ENCODE measurements at regions not wholly inside any gene's neighbourhood (a gene's known extent, or its start where the extent isn't known, plus 50 kb on each side); places are given as distances from the start of the nearest gene placed in this dataset.

DNA sequence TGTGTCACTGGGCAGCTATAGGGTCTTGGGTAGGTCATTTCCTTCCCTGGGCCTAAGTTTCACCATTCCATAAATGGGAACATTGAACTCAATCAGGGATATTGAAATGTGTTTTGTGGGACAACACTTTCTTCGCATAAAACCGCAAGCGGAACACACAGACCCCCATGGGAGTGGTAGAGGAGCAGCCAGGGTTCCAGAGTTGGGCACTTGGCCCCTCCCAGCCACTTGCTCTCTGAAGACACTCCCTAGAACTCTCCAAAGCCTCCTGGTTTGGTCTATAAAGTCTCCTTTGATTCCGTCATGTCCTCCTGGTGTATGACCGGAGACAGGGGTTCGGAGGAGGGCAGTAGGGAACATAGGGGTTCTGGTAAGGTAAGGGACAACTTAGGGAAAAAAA is 271.7 kb downstream of the UACA start:
- intact Hi-C loops (cut with DNase I) = no loop called here
- FAIRE-seq = no peak

GRCh38 chr15:70491201-70491621 is 272.1 kb downstream of the UACA start:
- no peaks in the 10 kb centered on the region for H3K27me3 ChIP-seq
- no peak overlapping the region for H3K4me3 ChIP-seq
- 58 to 70% methylated on average over 6 of the region's 6 CpGs for WGBS, 2 donors
- peaks cover 0 to 8% (median 0%) of the 10 kb centered on the region in 3 donors for H3K4me1 ChIP-seq
- ATAC-seq (no peak), FAIRE-seq (no peak), DNase-seq (no peak)
- H3K36me3 ChIP-seq = no peaks in the 10 kb centered on the region
- H3K9me3 ChIP-seq = no peaks in the 10 kb centered on the region
- H3K27ac ChIP-seq = no peak overlapping the region
- no peak for TF ChIP-seq CTCF (IDR thresholded peaks at IDR 0.05)
- intact Hi-C loops (cut with DNase I) = no loop called here

More for the DNA sequence above, 271.7 kb downstream of the UACA start:
- Histone ChIP-seq H3K9me3 (no peaks in the 10 kb centered on the region), H3K4me1 (peaks cover 0 to 8% (median 0%) of the 10 kb centered on the region in 3 donors), H3K4me3 (no peak overlapping the region), H3K27ac (no peak overlapping the region), H3K27me3 (no peaks in the 10 kb centered on the region), H3K36me3 (no peaks in the 10 kb centered on the region)
- ATAC-seq = no peak
- WGBS, 2 donors = 94 to 96% methylated on average over 6 of the region's 6 CpGs
- no peak for TF ChIP-seq CTCF (IDR thresholded peaks at IDR 0.05)
- DNase-seq = no peak

- ATAC-seq (no peak), FAIRE-seq (no peak), DNase-seq (no peak)
- intact Hi-C loops (cut with DNase I) = no loop called here
- 79 to 83% methylated on average over 7 of the region's 7 CpGs for WGBS, 2 donors
- Histone ChIP-seq H3K4me3 (no peak overlapping the region), H3K27ac (no peak overlapping the region), H3K4me1 (peaks cover 0 to 8% (median 0%) of the 10 kb centered on the region in 3 donors), H3K27me3 (no peaks in the 10 kb centered on the region), H3K36me3 (no peaks in the 10 kb centered on the region), H3K9me3 (no peaks in the 10 kb centered on the region)
- no peak for TF ChIP-seq CTCF (IDR thresholded peaks at IDR 0.05)
Measured at GRCh38 chr15:70490838-70491155, 272.6 kb downstream of the UACA start.

- Histone ChIP-seq H3K27ac (no peak overlapping the region), H3K4me3 (no peak overlapping the region), H3K27me3 (no peaks in the 10 kb centered on the region), H3K36me3 (no peaks in the 10 kb centered on the region), H3K9me3 (no peaks in the 10 kb centered on the region), H3K4me1 (peaks cover 0 to 8% (median 0%) of the 10 kb centered on the region in 3 donors)
- 78 to 85% methylated on average over 11 of the region's 11 CpGs for WGBS, 2 donors
- no peak for ATAC-seq
- DNase-seq = no peak
- intact Hi-C loops (cut with DNase I) = no loop called here
- FAIRE-seq = no peak
- no peak for TF ChIP-seq CTCF (IDR thresholded peaks at IDR 0.05)
Measured at GRCh38 chr15:70490148-70490837, 273.1 kb downstream of the UACA start.
